ENCODE measurements at regions not wholly inside any gene's neighbourhood (a gene's known extent, or its start where the extent isn't known, plus 50 kb on each side); places are given as distances from the start of the nearest gene placed in this dataset.

DNA sequence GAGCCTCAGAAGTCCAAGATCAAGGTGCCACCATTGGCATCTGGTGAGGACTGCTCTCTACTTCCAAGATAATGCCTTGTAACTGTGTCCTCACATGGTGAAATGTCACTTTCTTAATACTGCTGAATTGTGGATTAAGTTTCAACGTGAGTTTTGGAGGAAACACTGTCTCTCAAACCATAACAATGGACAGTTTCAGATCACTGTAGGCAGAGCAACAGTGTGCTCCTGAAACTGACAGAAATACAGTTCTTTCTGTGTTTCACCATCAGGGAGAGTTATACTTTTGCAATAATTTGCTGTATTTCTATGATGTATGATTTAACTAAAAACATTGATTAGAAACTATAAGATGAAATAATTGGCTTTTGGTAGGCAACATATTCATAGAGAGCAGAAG, 1780.5 kb upstream of the CDH6 start (continued):
- TF ChIP-seq MAFK (IDR thresholded peaks at IDR 0.05; ENCODE audit: low read depth, low read length) (no peak), CHD2 (IDR thresholded peaks at IDR 0.05; ENCODE audit: low read length) (no peak)

DNA sequence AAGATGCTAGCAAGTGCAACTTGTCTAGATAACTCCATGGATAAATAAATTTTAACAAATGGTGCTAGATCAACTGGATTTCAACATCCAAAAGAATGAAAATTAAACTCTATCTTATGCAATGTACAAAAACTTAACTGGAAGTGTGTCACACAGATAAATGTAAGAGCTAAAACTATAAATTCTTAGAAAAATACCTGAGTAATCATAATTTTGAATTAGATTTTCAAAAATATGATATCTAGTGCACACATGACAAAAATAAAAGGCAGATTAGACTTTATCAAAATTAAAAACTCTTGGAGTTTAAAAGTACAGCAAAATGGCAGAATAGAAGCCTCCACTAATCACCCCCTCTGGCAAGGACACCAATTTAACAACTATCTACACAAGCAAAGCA, 1791.2 kb upstream of the CDH6 start:
- no peaks in the 10 kb centered on the region for H3K27me3 ChIP-seq (replicated peaks in 1 of 4; ENCODE audit: control insufficient read depth in 3 of 4, extremely low read depth in 1 of 4, insufficient read depth in 3 of 4, low read length in 3 of 4)
- no peak overlapping the region for H3K4me3 ChIP-seq (ENCODE audit: extremely low read depth in 1 of 4, insufficient read depth in 2 of 4, low read depth in 3 of 4, low read length in 4 of 4)
- H2BK120ac ChIP-seq (replicated peaks; ENCODE audit: low read depth, low read length): no peak overlapping the region
- no peaks in the 10 kb centered on the region for H4K20me1 ChIP-seq (replicated peaks in 1 of 2; ENCODE audit: control insufficient read depth in 1 of 2, insufficient read depth in 2 of 2, low read length in 2 of 2)
- no peak overlapping the region for H3K27ac ChIP-seq (ENCODE audit: low read depth, low read length)
- H3K79me2 ChIP-seq (ENCODE audit: control insufficient read depth in 1 of 2, insufficient read depth in 2 of 2, low read length in 2 of 2): no peaks in the 10 kb centered on the region
- no peaks in the 10 kb centered on the region for H3K36me3 ChIP-seq (ENCODE audit: control insufficient read depth in 2 of 4, insufficient read depth in 4 of 4, low read length in 3 of 4)
- no peaks in the 10 kb centered on the region for H3K79me1 ChIP-seq (ENCODE audit: low read depth, low read length)
- no peak overlapping the region for H3K4me2 ChIP-seq (ENCODE audit: insufficient read depth in 1 of 2, low read depth in 2 of 2, low read length in 2 of 2)
- CTCF ChIA-PET (ENCODE audit: partially characterized antibody): no interaction called here
- H2BK5ac ChIP-seq (ENCODE audit: low read depth, low read length): no peak overlapping the region
- no peak overlapping the region for H4K5ac ChIP-seq (ENCODE audit: insufficient read length, low read depth, low read length)
- H2BK15ac ChIP-seq (ENCODE audit: low read length): no peak overlapping the region
- FAIRE-seq: no peak
- POLR2A ChIA-PET (ENCODE audit: partially characterized antibody): no interaction called here
- no peak overlapping the region for H3K23ac ChIP-seq (ENCODE audit: insufficient read length)
- no peak overlapping the region for H3K9ac ChIP-seq (replicated peaks in 1 of 4; ENCODE audit: extremely low read depth in 1 of 4, low read depth in 3 of 4, low read length in 3 of 4)
- H4K8ac ChIP-seq (ENCODE audit: extremely low read depth, insufficient read depth, low read length): no peak overlapping the region
- no peak overlapping the region for H3K4ac ChIP-seq (replicated peaks; ENCODE audit: insufficient read length, low read depth, low read length)
- no peak overlapping the region for H2BK20ac ChIP-seq (ENCODE audit: low read length)
- H3K56ac ChIP-seq (replicated peaks; ENCODE audit: insufficient read length, low read depth, low read length): no peak overlapping the region
- no peaks in the 10 kb centered on the region for H3K4me1 ChIP-seq (replicated peaks in 1 of 4; ENCODE audit: control insufficient read depth in 3 of 4, insufficient read depth in 4 of 4, low read length in 3 of 4)
- no peaks in the 10 kb centered on the region for H3K23me2 ChIP-seq (ENCODE audit: low read depth, low read length)
- no peak for DNase-seq (ENCODE audit: low read depth in 1 of 2, low spot score in 2 of 2)
- H3K9me3 ChIP-seq (ENCODE audit: insufficient read depth in 2 of 2, low read depth in 1 of 2, low read length in 1 of 2): peaks cover 0 to 3% of the 10 kb centered on the region in 2 experiments; a peak in 2 of 4 replicates
- H2AK5ac ChIP-seq (ENCODE audit: low read depth, low read length): no peak overlapping the region
- no peak overlapping the region for H3K18ac ChIP-seq (ENCODE audit: extremely low read depth, low read length)
- no peak overlapping the region for H2BK12ac ChIP-seq (ENCODE audit: low read depth, low read length)
- H4K91ac ChIP-seq (replicated peaks; ENCODE audit: insufficient read length, low read length): no peak overlapping the region
- no peak overlapping the region for H3K14ac ChIP-seq (ENCODE audit: insufficient read length)
- H2AFZ ChIP-seq (ENCODE audit: low read length): no peak overlapping the region
- TF ChIP-seq BRCA1 (IDR thresholded peaks at IDR 0.05; ENCODE audit: low read depth, low read length) (no peak), GABPA (IDR thresholded peaks at IDR 0.05; ENCODE audit: borderline replicate concordance, insufficient read depth, low read length) (no peak), KDM4A (IDR thresholded peaks at IDR 0.05; ENCODE audit: low read depth, low read length, severe bottlenecking) (no peak), USF2 (IDR thresholded peaks at IDR 0.05; ENCODE audit: low read length) (no peak), SIRT6 (IDR thresholded peaks at IDR 0.05; ENCODE audit: low read length) (no peak), NANOG (IDR thresholded peaks at IDR 0.05; ENCODE audit: insufficient read depth, low read depth, low read length, poor library complexity, severe bottlenecking) (no peak), TAF7 (optimal IDR thresholded peaks at IDR 0.05; ENCODE audit: borderline replicate concordance, low read depth, low read length) (no peak), CBX8 (IDR thresholded peaks at IDR 0.05; ENCODE audit: borderline replicate concordance, low read depth, low read length) (no peak), CTBP2 (IDR thresholded peaks at IDR 0.05; ENCODE audit: borderline replicate concordance, insufficient read depth, insufficient read length, low read length) (no peak), SUZ12 (IDR thresholded peaks at IDR 0.05; ENCODE audit: low read length) (no peak), RNF2 (IDR thresholded peaks at IDR 0.05; ENCODE audit: borderline replicate concordance, low read depth, low read length, missing control alignments, poor library complexity, severe bottlenecking) (no peak)

Measured in H1 (cell line).